SH-SY5Y (cell line): ENCODE measurements at regions not wholly inside any gene's neighbourhood (a gene's known extent, or its start where the extent isn't known, plus 50 kb on each side); places are given as distances from the start of the nearest gene placed in this dataset.

ENCODE experiments used
- GATA2 ChIP-seq: IDR thresholded peaks from 2 replicates; pipeline ENCODE4 v1.6.1; 2011; ENCODE audit warnings: mild to moderate bottlenecking, low read depth, low read length
- GATA3 ChIP-seq: IDR thresholded peaks from 2 replicates; pipeline ENCODE4 v1.6.1; 2011; ENCODE audit warnings: low read depth, mild to moderate bottlenecking, low read length, moderate library complexity

DNA sequence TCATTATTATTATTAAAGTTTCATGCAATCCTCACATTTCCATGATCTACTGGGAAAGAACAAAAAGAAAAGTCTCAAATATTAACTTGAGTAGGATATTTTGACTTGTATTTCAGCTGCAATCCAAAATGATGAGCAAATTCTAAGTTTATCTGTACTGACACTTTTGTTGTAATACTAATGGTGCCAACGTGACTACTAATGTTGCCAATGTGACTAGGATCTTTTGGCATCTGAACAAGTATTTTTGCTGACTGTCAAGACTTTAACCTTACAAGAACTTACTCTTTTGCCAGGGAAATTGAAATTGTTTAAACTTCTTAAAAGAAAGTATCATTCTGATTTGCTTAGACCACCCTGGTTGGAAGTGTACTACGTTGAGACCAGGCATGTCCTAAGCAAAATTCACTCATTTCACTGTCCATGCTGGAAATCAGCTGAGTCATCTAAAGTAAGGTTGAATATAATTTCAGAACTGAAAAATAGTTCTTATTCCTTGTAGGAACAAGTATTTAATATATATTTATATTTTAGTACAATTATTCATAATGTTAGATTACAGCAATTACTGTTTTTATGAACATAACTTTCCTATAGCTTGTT lies 78.5 kb upstream of the LYZL1 start:
- no peak for TF ChIP-seq GATA2
- no peak for TF ChIP-seq GATA3
